ENCODE measurements at regions not wholly inside any gene's neighbourhood (a gene's known extent, or its start where the extent isn't known, plus 50 kb on each side); places are given as distances from the start of the nearest gene placed in this dataset.

DNA sequence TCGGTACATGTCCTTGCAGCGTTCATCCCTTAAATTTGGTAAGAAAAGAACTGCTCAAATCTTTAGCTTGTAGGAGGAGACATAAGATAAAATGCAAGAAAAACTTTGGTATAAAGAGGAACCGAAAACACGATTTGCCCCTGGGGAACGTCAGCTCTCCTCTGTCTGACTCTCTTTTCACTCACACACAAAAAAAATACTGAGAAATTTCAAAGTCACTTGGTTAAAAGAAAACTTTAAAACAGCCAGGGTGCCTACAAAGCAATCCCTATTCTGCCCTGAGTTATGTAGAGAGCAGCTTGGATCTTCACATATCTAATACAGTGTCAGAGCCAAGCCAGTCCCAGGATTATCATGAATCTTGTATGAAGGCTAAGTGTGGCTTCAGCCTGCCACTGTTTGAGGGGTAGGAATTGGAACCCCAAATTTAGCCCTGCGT, 248.5 kb upstream of the CXXC4 start:
- no peak overlapping the region for H4K5ac ChIP-seq (ENCODE audit: insufficient read length, low read depth, low read length)
- H3K4me1 ChIP-seq (replicated peaks in 1 of 4; ENCODE audit: control insufficient read depth in 3 of 4, insufficient read depth in 4 of 4, low read length in 3 of 4), result no peaks in the 10 kb centered on the region
- no peak for TF ChIP-seq MAFK (IDR thresholded peaks at IDR 0.05; ENCODE audit: low read depth, low read length)
- no peak for TF ChIP-seq POLR2A (IDR thresholded peaks at IDR 0.05; ENCODE audit: control extremely low read depth in 1 of 2, low read depth in 2 of 2, low read length in 2 of 2)
- no peak for TF ChIP-seq YY1 (IDR thresholded peaks at IDR 0.05; ENCODE audit: low read depth, low read length)
- TF ChIP-seq, protein P1, sequence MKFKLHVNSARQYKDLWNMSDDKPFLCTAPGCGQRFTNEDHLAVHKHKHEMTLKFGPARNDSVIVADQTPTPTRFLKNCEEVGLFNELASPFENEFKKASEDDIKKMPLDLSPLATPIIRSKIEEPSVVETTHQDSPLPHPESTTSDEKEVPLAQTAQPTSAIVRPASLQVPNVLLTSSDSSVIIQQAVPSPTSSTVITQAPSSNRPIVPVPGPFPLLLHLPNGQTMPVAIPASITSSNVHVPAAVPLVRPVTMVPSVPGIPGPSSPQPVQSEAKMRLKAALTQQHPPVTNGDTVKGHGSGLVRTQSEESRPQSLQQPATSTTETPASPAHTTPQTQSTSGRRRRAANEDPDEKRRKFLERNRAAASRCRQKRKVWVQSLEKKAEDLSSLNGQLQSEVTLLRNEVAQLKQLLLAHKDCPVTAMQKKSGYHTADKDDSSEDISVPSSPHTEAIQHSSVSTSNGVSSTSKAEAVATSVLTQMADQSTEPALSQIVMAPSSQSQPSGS (IDR thresholded peaks at IDR 0.05; ENCODE audit: low read length), result no peak
- no peak for TF ChIP-seq TEAD4 (IDR thresholded peaks at IDR 0.05; ENCODE audit: low read depth, low read length)
- TF ChIP-seq CEBPB (IDR thresholded peaks at IDR 0.05; ENCODE audit: low read depth, low read length), result no peak
- TF ChIP-seq CTBP2 (IDR thresholded peaks at IDR 0.05; ENCODE audit: borderline replicate concordance, insufficient read depth, insufficient read length, low read length), result no peak
- no peak for TF ChIP-seq GTF2F1 (IDR thresholded peaks at IDR 0.05; ENCODE audit: borderline replicate concordance, low read depth, low read length)
- no peak for TF ChIP-seq BRCA1 (IDR thresholded peaks at IDR 0.05; ENCODE audit: low read depth, low read length)
- TF ChIP-seq SUZ12 (IDR thresholded peaks at IDR 0.05; ENCODE audit: low read length), result no peak
- no peak for TF ChIP-seq TAF1 (IDR thresholded peaks at IDR 0.05; ENCODE audit: low read depth, low read length)
- TF ChIP-seq NRF1 (IDR thresholded peaks at IDR 0.05; ENCODE audit: low read depth, low read length), result no peak
- no peak for TF ChIP-seq HDAC6 (IDR thresholded peaks at IDR 0.05; ENCODE audit: low read depth, low read length)
- TF ChIP-seq RAD21 (IDR thresholded peaks at IDR 0.05 in 1 of 2, conservative IDR thresholded peaks at IDR 0.05 in 1 of 2; ENCODE audit: low read depth in 2 of 2, low read length in 2 of 2), result no peak

More for the DNA sequence above, 248.5 kb upstream of the CXXC4 start:
- Histone ChIP-seq H3K79me2 (ENCODE audit: control insufficient read depth in 1 of 2, insufficient read depth in 2 of 2, low read length in 2 of 2) (no peaks in the 10 kb centered on the region), H3K27ac (ENCODE audit: low read depth, low read length) (no peak overlapping the region), H2AFZ (ENCODE audit: low read length) (no peak overlapping the region), H3K4me3 (ENCODE audit: extremely low read depth in 1 of 4, insufficient read depth in 2 of 4, low read depth in 3 of 4, low read length in 4 of 4) (no peak overlapping the region), H3K9me3 (ENCODE audit: insufficient read depth in 2 of 2, low read depth in 1 of 2, low read length in 1 of 2) (no peaks in the 10 kb centered on the region), H4K8ac (ENCODE audit: extremely low read depth, insufficient read depth, low read length) (no peak overlapping the region), H2BK5ac (ENCODE audit: low read depth, low read length) (no peak overlapping the region), H2BK12ac (ENCODE audit: low read depth, low read length) (no peak overlapping the region), H3K56ac (replicated peaks; ENCODE audit: insufficient read length, low read depth, low read length) (no peak overlapping the region), H3K23ac (ENCODE audit: insufficient read length) (no peak overlapping the region), H4K20me1 (replicated peaks in 1 of 2; ENCODE audit: control insufficient read depth in 1 of 2, insufficient read depth in 2 of 2, low read length in 2 of 2) (no peaks in the 10 kb centered on the region), H4K91ac (replicated peaks; ENCODE audit: insufficient read length, low read length) (no peak overlapping the region), H2BK20ac (ENCODE audit: low read length) (no peak overlapping the region), H3K79me1 (ENCODE audit: low read depth, low read length) (no peaks in the 10 kb centered on the region), H3K9ac (replicated peaks in 1 of 4; ENCODE audit: extremely low read depth in 1 of 4, low read depth in 3 of 4, low read length in 3 of 4) (no peak overlapping the region), H2BK120ac (replicated peaks; ENCODE audit: low read depth, low read length) (no peak overlapping the region), H3K23me2 (ENCODE audit: low read depth, low read length) (no peaks in the 10 kb centered on the region), H2AK5ac (ENCODE audit: low read depth, low read length) (no peak overlapping the region), H3K18ac (ENCODE audit: extremely low read depth, low read length) (no peak overlapping the region), H2BK15ac (ENCODE audit: low read length) (no peak overlapping the region), H3K27me3 (replicated peaks in 1 of 4; ENCODE audit: control insufficient read depth in 3 of 4, extremely low read depth in 1 of 4, insufficient read depth in 3 of 4, low read length in 3 of 4) (no peaks in the 10 kb centered on the region), H3K36me3 (ENCODE audit: control insufficient read depth in 2 of 4, insufficient read depth in 4 of 4, low read length in 3 of 4) (no peaks in the 10 kb centered on the region), H3K4me2 (ENCODE audit: insufficient read depth in 1 of 2, low read depth in 2 of 2, low read length in 2 of 2) (no peak overlapping the region), H3K4ac (replicated peaks; ENCODE audit: insufficient read length, low read depth, low read length) (no peak overlapping the region), H3K14ac (ENCODE audit: insufficient read length) (no peak overlapping the region)
- FAIRE-seq, result no peak
- ChIA-PET POLR2A (ENCODE audit: partially characterized antibody) (no interaction called here), CTCF (ENCODE audit: partially characterized antibody) (interaction anchor here (0.9 to 1.0 kb wide), 2 partner anchors 87 to 117 kb away, joined by 3 read pairs; no protein-coding TSS in a partner anchor)
- WGBS, 2 experiments (ENCODE audit: extremely low coverage in 1 of 2, insufficient coverage in 1 of 2, insufficient read length in 1 of 2, insufficient replicate concordance in 2 of 2, low coverage in 1 of 2, low lambda C conversion rate in 2 of 2, missing lambda C conversion rate in 1 of 2), result 90% methylated on average over 6 of the region's 6 CpGs; no CpG with 5 or more reads in 1 of the 2 experiments
- no peak for DNase-seq (ENCODE audit: low read depth in 1 of 2, low spot score in 2 of 2)

Data from H1 (cell line).